RWPE2 (cell line): ENCODE measurements at regions not wholly inside any gene's neighbourhood (a gene's known extent, or its start where the extent isn't known, plus 50 kb on each side); places are given as distances from the start of the nearest gene placed in this dataset.

Experiments
- ATAC-seq: fragments of 200-7000 bp; cut with Tn5 transposase; 3 replicates; pipeline ENCODE4 v1.9.1; 2021; ENCODE audit warnings: low read depth
- DNase-seq: peaks from one replicate; pipeline ENCODE4 v3.0.0-alpha.2; 2020; ENCODE audit warnings: low spot score
- H3K27ac ChIP-seq: fragments of 450-650 bp; 2 replicates; pipeline ENCODE4 v1.5.1; 2017; ENCODE audit warnings: mild to moderate bottlenecking; ENCODE audit not compliant: poor library complexity, severe bottlenecking
- H3K27me3 ChIP-seq: fragments of 250-450 bp; sonication (Bioruptor Pico); 2 replicates; pipeline ENCODE4 v1.5.1; 2021; ENCODE audit warnings: mild to moderate bottlenecking, moderate library complexity; ENCODE audit not compliant: insufficient read depth, poor library complexity, severe bottlenecking
- H3K36me3 ChIP-seq: fragments of 250-450 bp; sonication (Bioruptor Pico); 2 replicates; pipeline ENCODE4 v1.5.1; 2020; ENCODE audit warnings: low read depth, mild to moderate bottlenecking, moderate library complexity
- H3K4me1 ChIP-seq: fragments of 250-450 bp; sonication (Bioruptor Pico); 2 replicates; pipeline ENCODE4 v1.5.1; 2021; ENCODE audit warnings: mild to moderate bottlenecking, moderate library complexity; ENCODE audit not compliant: insufficient read depth, poor library complexity, severe bottlenecking
- H3K4me3 ChIP-seq: fragments of 250-450 bp; sonication (Bioruptor Pico); 2 replicates; pipeline ENCODE4 v1.5.1; 2021; ENCODE audit warnings: mild to moderate bottlenecking, moderate library complexity; ENCODE audit not compliant: severe bottlenecking
- H3K9me3 ChIP-seq: fragments of 250-450 bp; sonication (Bioruptor Pico); 2 replicates; pipeline ENCODE4 v1.5.1; 2021; ENCODE audit warnings: mild to moderate bottlenecking, moderate library complexity; ENCODE audit not compliant: severe bottlenecking
- TF ChIP-seq, protein P1 (sequence below): fragments of 450-650 bp; IDR thresholded peaks from one replicate; pipeline ENCODE4 v1.5.1; 2017; ENCODE audit warnings: mild to moderate bottlenecking, moderate library complexity; ENCODE audit not compliant: poor library complexity, severe bottlenecking

- Histone ChIP-seq H3K4me1 (no peaks in the 10 kb centered on the region), H3K36me3 (no peaks in the 10 kb centered on the region), H3K27me3 (no peaks in the 10 kb centered on the region), H3K9me3 (no peaks in the 10 kb centered on the region), H3K4me3 (no peak overlapping the region), H3K27ac (no peak overlapping the region)
- TF ChIP-seq, protein P1, sequence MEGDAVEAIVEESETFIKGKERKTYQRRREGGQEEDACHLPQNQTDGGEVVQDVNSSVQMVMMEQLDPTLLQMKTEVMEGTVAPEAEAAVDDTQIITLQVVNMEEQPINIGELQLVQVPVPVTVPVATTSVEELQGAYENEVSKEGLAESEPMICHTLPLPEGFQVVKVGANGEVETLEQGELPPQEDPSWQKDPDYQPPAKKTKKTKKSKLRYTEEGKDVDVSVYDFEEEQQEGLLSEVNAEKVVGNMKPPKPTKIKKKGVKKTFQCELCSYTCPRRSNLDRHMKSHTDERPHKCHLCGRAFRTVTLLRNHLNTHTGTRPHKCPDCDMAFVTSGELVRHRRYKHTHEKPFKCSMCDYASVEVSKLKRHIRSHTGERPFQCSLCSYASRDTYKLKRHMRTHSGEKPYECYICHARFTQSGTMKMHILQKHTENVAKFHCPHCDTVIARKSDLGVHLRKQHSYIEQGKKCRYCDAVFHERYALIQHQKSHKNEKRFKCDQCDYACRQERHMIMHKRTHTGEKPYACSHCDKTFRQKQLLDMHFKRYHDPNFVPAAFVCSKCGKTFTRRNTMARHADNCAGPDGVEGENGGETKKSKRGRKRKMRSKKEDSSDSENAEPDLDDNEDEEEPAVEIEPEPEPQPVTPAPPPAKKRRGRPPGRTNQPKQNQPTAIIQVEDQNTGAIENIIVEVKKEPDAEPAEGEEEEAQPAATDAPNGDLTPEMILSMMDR: no peak
- DNase-seq (no peak), ATAC-seq (no peak)
These were observed 379.4 kb upstream of the PDE3A start for GRCh38 chr12:19988948-19989347.

DNA sequence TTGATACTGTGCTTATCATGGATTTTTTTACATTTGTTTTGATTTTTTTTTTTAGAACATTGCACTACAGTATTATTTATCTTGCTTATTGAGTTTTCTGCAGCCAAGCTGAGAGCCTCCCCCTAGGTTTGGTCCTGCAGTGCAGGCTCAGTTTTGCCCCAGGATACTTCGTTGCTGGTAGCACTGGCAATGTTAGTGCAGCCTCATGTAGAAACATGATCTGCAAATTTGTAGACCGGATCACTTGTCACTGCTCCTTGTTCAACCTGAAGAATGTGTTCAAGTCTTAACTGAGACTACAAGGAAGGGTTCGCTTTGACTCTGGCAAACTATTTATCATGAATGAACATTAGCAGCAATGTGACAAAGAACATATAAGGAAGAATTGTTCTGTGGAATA is 377.2 kb upstream of the PDE3A start:
- no peak overlapping the region for H3K27ac ChIP-seq
- no peaks in the 10 kb centered on the region for H3K36me3 ChIP-seq
- TF ChIP-seq, protein P1: no peak
- no peak for DNase-seq
- no peak overlapping the region for H3K4me3 ChIP-seq
- ATAC-seq: no peak
- no peaks in the 10 kb centered on the region for H3K27me3 ChIP-seq
- H3K4me1 ChIP-seq: no peaks in the 10 kb centered on the region
- no peaks in the 10 kb centered on the region for H3K9me3 ChIP-seq

GRCh38 chr12:19992311-19992710 is 376.0 kb upstream of the PDE3A start:
- ATAC-seq: no peak

GRCh38 chr12:19994968-19995367 is 373.4 kb upstream of the PDE3A start:
- DNase-seq: no peak

More at GRCh38 chr12:19992311-19992710, 376.0 kb upstream of the PDE3A start:
- no peak for DNase-seq
- Histone ChIP-seq H3K27me3 (no peaks in the 10 kb centered on the region), H3K4me3 (no peak overlapping the region), H3K27ac (no peak overlapping the region), H3K36me3 (no peaks in the 10 kb centered on the region), H3K9me3 (no peaks in the 10 kb centered on the region), H3K4me1 (no peaks in the 10 kb centered on the region)
- TF ChIP-seq, protein P1: no peak

More at GRCh38 chr12:19994968-19995367, 373.4 kb upstream of the PDE3A start:
- no peaks in the 10 kb centered on the region for H3K4me1 ChIP-seq
- no peaks in the 10 kb centered on the region for H3K27me3 ChIP-seq
- no peak overlapping the region for H3K4me3 ChIP-seq
- ATAC-seq: no peak
- TF ChIP-seq, protein P1: peak; percentile 21
- H3K36me3 ChIP-seq: no peaks in the 10 kb centered on the region
- no peaks in the 10 kb centered on the region for H3K9me3 ChIP-seq
- H3K27ac ChIP-seq: no peak overlapping the region
